Fibroblast of pulmonary artery (primary cell): ENCODE measurements at regions not wholly inside any gene's neighbourhood (a gene's known extent, or its start where the extent isn't known, plus 50 kb on each side); places are given as distances from the start of the nearest gene placed in this dataset.

ENCODE experiments used
- DNase-seq: peaks from one replicate; pipeline ENCODE4 v3.0.0-alpha.2; 2010; ENCODE audit warnings: low read depth
- H3K4me3 ChIP-seq: replicated peaks from 2 replicates; pipeline ENCODE4 v1.5.1; 2011; ENCODE audit warnings: low read depth, mild to moderate bottlenecking, control low read depth, low read length, moderate library complexity
- TF ChIP-seq, protein P1 (sequence below): IDR thresholded peaks from 2 replicates; pipeline ENCODE4 v1.5.1; 2011; ENCODE audit warnings: mild to moderate bottlenecking, control low read depth, low read length, inconsistent platforms; ENCODE audit errors: missing control alignments

GRCh38 chr1:115188680-115189395 lies 99.5 kb upstream of the TSPAN2 start:
- no peak for DNase-seq
- H3K4me3 ChIP-seq: no peak overlapping the region
- TF ChIP-seq, protein P1, sequence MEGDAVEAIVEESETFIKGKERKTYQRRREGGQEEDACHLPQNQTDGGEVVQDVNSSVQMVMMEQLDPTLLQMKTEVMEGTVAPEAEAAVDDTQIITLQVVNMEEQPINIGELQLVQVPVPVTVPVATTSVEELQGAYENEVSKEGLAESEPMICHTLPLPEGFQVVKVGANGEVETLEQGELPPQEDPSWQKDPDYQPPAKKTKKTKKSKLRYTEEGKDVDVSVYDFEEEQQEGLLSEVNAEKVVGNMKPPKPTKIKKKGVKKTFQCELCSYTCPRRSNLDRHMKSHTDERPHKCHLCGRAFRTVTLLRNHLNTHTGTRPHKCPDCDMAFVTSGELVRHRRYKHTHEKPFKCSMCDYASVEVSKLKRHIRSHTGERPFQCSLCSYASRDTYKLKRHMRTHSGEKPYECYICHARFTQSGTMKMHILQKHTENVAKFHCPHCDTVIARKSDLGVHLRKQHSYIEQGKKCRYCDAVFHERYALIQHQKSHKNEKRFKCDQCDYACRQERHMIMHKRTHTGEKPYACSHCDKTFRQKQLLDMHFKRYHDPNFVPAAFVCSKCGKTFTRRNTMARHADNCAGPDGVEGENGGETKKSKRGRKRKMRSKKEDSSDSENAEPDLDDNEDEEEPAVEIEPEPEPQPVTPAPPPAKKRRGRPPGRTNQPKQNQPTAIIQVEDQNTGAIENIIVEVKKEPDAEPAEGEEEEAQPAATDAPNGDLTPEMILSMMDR: no peak

GRCh38 chr1:115186711-115187265 lies 97.5 kb upstream of the TSPAN2 start:
- TF ChIP-seq, protein P1: no peak
- DNase-seq: no peak

GRCh38 chr1:115185336-115185735 lies 96.0 kb upstream of the TSPAN2 start:
- DNase-seq: no peak
- TF ChIP-seq, protein P1: no peak
- H3K4me3 ChIP-seq: no peak overlapping the region

More at GRCh38 chr1:115186711-115187265, 97.5 kb upstream of the TSPAN2 start:
- H3K4me3 ChIP-seq: no peak overlapping the region

- no peak for DNase-seq
- no peak overlapping the region for H3K4me3 ChIP-seq
- TF ChIP-seq, protein P1: no peak
Measured at GRCh38 chr1:115184951-115185331, 95.6 kb upstream of the TSPAN2 start.

GRCh38 chr1:115184260-115184950 lies 95.1 kb upstream of the TSPAN2 start:
- DNase-seq: no peak
- no peak overlapping the region for H3K4me3 ChIP-seq
- TF ChIP-seq, protein P1: no peak

DNA sequence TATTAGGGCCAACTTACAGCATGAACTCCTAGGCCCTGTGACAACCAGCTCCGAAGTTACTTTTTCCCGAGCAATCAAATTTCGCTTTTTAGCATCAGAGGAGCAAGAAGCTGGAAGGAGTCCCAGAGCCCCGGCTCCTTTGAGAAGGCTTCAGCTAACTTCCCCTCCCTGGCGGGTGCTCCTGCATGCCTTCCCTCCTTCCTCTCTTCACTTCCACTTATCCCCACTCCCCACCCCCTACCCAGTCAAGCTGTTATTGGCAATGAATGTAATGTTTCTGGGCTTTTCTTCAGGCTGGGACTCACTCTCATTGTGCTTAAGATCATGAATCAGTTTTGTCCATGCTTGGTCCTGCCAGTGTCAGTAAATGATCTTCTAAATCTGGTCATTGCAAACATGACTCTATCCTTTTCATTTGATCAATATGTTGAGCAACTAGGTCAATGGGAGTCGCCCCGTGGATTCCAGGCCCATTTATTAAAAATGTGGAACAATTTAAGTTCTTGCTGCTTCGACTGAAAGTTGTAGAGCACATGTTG lies 94.5 kb upstream of the TSPAN2 start:
- no peak overlapping the region for H3K4me3 ChIP-seq
- DNase-seq: no peak
- TF ChIP-seq, protein P1: no peak
